SK-N-MC (cell line): ENCODE measurements at regions not wholly inside any gene's neighbourhood (a gene's known extent, or its start where the extent isn't known, plus 50 kb on each side); places are given as distances from the start of the nearest gene placed in this dataset.

ENCODE experiments used
- DNase-seq: peaks from one replicate; pipeline ENCODE4 v3.0.0-alpha.2; 2011; ENCODE audit warnings: low read depth, low spot score
- H3K27ac ChIP-seq: fragments of 200-600 bp; sonication (generic); 2 replicates; pipeline ENCODE4 v1.5.1; 2016; ENCODE audit warnings: mixed run types
- H3K36me3 ChIP-seq: fragments of 200-600 bp; sonication (generic); 2 replicates; pipeline ENCODE4 v1.6.1; 2017; ENCODE audit warnings: antibody characterized with exemption, low read length, mixed read lengths; ENCODE audit not compliant: insufficient read depth
- H3K4me3 ChIP-seq: fragments of 200-600 bp; sonication (generic); 2 replicates; pipeline ENCODE4 v1.5.1; 2016
- H3K9ac ChIP-seq: fragments of 200-600 bp; sonication (generic); 2 replicates; pipeline ENCODE4 v1.8.0; 2017; ENCODE audit warnings: mixed run types, mixed read lengths; ENCODE audit not compliant: insufficient read length
- H3K9me3 ChIP-seq: fragments of 200-600 bp; sonication (generic); 2 replicates; pipeline ENCODE4 v1.6.1; 2017; ENCODE audit warnings: low read depth, mild to moderate bottlenecking, antibody characterized with exemption, low read length, moderate library complexity, mixed read lengths
- EZH2 ChIP-seq: fragments of 200-600 bp; sonication (generic); IDR thresholded peaks from one replicate; pipeline ENCODE4 v1.6.1; 2017; ENCODE audit warnings: antibody characterized with exemption
- FOXP2 ChIP-seq: optimal IDR thresholded peaks from 2 replicates; pipeline ENCODE3; 2011; ENCODE audit warnings: mild to moderate bottlenecking, moderate library complexity; ENCODE audit not compliant: insufficient read depth; ENCODE audit errors: extremely low read length, control extremely low read depth
- POLR2AphosphoS5 ChIP-seq: IDR thresholded peaks from 2 replicates; pipeline ENCODE4 v1.6.1; 2012; ENCODE audit warnings: mild to moderate bottlenecking, low read depth, low read length, borderline replicate concordance

DNA sequence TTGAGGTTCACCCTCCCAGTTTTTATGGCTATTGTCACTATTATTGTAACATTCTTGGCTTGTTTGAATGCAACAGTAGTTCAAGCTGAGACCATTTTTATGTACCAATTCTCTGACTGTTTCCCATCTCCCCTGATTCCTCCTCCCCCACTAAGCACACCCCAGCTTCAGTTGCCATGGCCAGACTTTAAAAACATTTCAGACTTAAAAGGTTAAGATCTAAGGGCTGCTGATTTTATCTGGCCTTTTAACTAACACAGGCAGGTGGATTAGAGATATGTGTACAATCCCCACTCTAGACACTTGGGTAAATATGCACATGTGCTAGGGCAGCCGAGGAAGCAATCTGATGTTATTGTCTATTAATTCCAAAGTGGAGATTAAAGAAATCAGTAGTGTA is 386.3 kb upstream of the NR2F2 start:
- no peak overlapping the region for H3K4me3 ChIP-seq
- H3K36me3 ChIP-seq = no peaks in the 10 kb centered on the region
- no peaks in the 10 kb centered on the region for H3K9me3 ChIP-seq
- no peak for TF ChIP-seq POLR2AphosphoS5
- TF ChIP-seq EZH2 = no peak
- TF ChIP-seq FOXP2 = no peak
- DNase-seq = no peak
- no peak overlapping the region for H3K27ac ChIP-seq
- no peak overlapping the region for H3K9ac ChIP-seq

DNA sequence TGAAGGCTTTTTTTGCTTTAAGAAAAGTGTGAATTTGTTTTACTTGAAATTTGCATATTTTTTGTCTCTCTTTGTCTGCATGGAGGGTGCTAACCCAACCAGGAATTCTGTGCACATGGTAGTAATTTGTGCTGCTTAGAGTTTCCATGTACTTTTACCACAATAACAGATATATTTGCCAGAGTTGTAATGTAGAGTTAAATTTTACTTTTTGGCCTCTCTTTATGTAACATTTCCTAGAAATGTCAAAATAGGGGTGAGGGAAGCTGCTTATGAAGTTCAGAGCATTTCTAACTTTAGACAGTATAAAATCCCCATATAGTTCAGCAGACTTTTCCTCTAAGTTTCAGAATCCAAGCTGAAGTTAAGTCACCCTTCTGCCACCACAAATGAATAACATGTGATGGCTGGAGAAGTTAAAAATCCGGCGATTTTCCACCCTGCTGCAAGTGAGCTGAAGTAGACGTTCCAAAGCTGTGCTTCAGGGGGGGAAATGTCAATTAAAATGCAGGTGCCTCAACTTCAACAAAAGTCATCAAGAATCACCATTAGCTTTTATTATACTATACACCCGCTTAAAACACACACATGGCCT is 385.7 kb upstream of the NR2F2 start:
- DNase-seq = no peak
- TF ChIP-seq POLR2AphosphoS5 (no peak), EZH2 (no peak), FOXP2 (no peak)
- Histone ChIP-seq H3K36me3 (no peaks in the 10 kb centered on the region), H3K9ac (no peak overlapping the region), H3K4me3 (no peak overlapping the region), H3K27ac (no peak overlapping the region), H3K9me3 (no peaks in the 10 kb centered on the region)

DNA sequence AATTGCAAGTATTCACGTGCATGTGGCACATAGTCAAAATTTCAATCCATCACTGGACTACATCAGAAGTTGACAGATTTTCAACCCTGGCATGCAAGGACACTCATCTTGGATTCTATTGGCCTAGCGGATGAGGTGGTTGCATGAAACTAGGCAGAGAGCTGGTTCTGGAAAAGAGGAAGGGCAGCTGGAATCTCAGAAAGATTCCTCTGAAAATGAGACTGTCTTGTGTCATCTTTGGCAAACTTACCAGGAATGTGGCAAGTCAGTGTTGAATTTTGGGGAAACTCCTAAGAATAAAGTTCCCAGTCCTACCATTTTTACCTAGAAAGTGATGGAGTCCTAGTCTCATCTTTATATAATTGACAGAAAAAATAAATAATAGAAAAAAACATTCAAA is 384.3 kb upstream of the NR2F2 start:
- Histone ChIP-seq H3K9me3 (no peaks in the 10 kb centered on the region), H3K36me3 (no peaks in the 10 kb centered on the region), H3K27ac (no peak overlapping the region), H3K4me3 (no peak overlapping the region), H3K9ac (no peak overlapping the region)
- TF ChIP-seq EZH2 (no peak), FOXP2 (no peak), POLR2AphosphoS5 (no peak)
- DNase-seq = no peak

DNA sequence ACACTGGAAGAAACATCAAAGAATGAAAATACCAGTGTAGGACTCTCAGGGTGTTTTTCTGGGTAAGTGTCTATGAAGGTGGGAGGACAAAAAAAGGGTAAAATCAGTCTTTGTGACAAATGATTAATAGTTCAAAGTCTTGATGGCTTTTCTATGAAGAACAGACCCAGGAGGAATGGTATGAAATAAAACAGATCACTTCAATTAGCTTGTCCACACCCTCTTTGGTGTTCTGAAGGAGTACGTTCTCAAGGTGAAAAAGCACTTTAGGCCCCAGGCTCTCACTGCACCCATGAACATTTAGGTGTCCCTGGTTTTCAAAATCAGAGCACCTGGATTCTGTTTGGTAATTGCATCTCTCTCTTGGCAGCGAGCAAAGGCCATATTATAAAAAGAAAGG is 383.6 kb upstream of the NR2F2 start:
- no peak for DNase-seq
- TF ChIP-seq POLR2AphosphoS5 (no peak), FOXP2 (no peak), EZH2 (no peak)
- no peak overlapping the region for H3K27ac ChIP-seq

DNA sequence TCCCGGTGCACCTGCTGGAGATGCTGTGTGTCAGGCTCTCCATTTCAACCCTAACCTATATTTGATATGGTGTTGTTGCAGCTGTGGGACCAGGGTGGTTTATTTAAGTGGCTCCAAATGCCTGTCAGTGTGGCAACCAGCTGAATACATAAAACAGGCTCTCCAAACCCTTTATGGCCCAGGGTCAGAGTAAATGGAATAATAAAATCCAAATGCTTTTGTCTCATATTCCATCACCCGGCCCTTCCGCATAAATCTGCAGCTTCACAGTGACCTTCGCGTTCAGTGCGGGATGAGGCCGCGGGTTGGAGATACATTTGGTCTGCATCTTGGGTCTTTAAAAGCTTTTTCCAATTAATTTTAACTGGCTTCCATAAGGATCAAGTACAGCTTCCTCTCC is 382.1 kb upstream of the NR2F2 start:
- no peak overlapping the region for H3K4me3 ChIP-seq
- H3K27ac ChIP-seq = no peak overlapping the region
- no peak for DNase-seq
- H3K9ac ChIP-seq = no peak overlapping the region
- TF ChIP-seq EZH2 (no peak), FOXP2 (no peak), POLR2AphosphoS5 (no peak)
- H3K9me3 ChIP-seq = no peaks in the 10 kb centered on the region
- no peaks in the 10 kb centered on the region for H3K36me3 ChIP-seq

More for the DNA sequence above, 383.6 kb upstream of the NR2F2 start:
- no peak overlapping the region for H3K9ac ChIP-seq
- no peaks in the 10 kb centered on the region for H3K36me3 ChIP-seq
- H3K4me3 ChIP-seq = no peak overlapping the region
- H3K9me3 ChIP-seq = no peaks in the 10 kb centered on the region

DNA sequence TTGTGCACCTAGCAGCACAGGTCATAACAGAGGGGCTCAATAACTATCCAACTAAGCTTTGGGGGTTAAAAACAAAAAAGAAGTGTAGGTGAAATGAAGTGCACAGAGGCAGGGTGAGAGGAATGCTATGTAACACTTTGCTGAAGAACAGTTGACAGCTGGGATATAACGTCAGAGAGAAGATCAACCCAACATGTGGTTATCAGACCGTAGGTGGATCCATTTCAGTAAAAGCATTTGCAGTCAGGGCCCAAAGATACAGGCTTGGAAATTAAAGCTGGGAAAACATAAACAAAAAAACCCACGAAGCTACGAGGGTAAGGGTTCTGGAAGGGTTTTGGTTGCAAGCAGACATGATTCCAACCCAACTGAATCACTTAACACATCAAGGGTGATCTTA is 377.5 kb upstream of the NR2F2 start:
- H3K36me3 ChIP-seq = no peaks in the 10 kb centered on the region
- no peak for DNase-seq
- no peak overlapping the region for H3K27ac ChIP-seq
- H3K9ac ChIP-seq = no peak overlapping the region
- no peaks in the 10 kb centered on the region for H3K9me3 ChIP-seq
- TF ChIP-seq FOXP2 (no peak), EZH2 (no peak), POLR2AphosphoS5 (no peak)
- no peak overlapping the region for H3K4me3 ChIP-seq

DNA sequence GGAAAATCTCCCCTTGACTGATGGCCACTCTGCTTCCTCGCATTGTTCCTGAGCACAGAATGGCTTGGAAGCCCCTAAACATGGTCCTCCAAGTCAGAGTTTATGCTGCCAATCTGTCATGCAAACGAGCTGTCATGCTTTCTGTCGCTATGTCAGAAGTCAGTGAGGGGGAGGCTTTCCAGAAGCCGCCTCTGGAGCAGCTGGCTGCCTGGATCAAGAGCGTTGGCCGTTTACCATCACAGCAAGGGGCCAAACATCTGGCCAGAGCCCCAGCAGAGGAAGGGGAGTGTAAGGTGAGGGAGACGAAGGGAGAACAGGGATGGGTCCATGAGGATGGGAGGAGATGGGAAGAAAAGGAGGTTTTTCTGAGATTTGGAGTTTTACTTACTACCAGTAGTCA is 372.6 kb upstream of the NR2F2 start:
- Histone ChIP-seq H3K9me3 (no peaks in the 10 kb centered on the region), H3K9ac (no peak overlapping the region), H3K27ac (no peak overlapping the region), H3K36me3 (no peaks in the 10 kb centered on the region), H3K4me3 (no peak overlapping the region)
- no peak for TF ChIP-seq EZH2
- TF ChIP-seq FOXP2 = no peak
- no peak for TF ChIP-seq POLR2AphosphoS5
- DNase-seq = no peak

DNA sequence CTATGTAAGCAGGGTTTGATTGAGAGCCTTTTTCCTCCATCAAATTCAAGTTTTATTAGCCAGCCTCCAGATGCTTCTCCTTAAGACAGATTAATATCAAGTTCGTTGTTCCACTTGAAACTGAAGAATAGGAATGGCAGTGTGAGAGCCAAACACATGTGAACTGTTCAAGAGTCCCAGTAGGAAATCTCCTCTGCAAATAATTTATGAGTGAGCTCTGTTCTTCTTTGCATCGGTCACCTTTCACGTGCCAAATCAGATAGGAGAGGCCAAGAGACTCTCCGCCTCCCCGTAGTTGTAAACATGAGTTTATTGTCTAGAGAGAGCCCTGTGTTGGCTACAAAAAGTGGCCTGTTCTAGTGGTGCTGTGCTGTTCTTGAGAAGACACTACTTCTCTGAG is 372.1 kb upstream of the NR2F2 start:
- H3K9me3 ChIP-seq = no peaks in the 10 kb centered on the region
- no peak for DNase-seq
- no peak overlapping the region for H3K27ac ChIP-seq
- H3K9ac ChIP-seq = no peak overlapping the region
- no peak overlapping the region for H3K4me3 ChIP-seq
- TF ChIP-seq FOXP2 (no peak), EZH2 (no peak), POLR2AphosphoS5 (no peak)
- no peaks in the 10 kb centered on the region for H3K36me3 ChIP-seq

DNA sequence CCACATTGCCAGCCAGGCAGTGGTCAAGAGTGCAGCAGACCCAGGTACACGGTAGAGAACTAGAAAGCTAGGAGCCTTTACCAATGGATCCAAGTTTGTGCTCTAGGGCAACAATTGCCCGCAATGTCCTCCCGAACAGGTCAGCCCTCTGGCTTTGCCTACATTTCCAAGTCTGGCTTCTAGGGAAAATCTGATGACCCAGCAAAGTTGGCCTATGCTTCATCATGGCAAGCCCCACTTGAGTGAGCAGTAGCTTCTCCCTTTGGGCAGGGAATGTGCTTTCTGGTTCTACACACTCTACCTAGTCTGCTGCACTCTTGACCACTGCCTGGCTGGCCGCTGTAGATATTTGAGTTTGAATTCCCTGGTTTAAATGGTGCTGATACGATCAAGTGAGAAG is 361.6 kb upstream of the NR2F2 start:
- no peak overlapping the region for H3K9ac ChIP-seq
- H3K4me3 ChIP-seq = no peak overlapping the region
- TF ChIP-seq POLR2AphosphoS5 = no peak
- TF ChIP-seq FOXP2 = no peak
- no peak for TF ChIP-seq EZH2
- no peak for DNase-seq
- no peaks in the 10 kb centered on the region for H3K9me3 ChIP-seq
- no peak overlapping the region for H3K27ac ChIP-seq
- no peaks in the 10 kb centered on the region for H3K36me3 ChIP-seq
